HFFc6 (cell line): ENCODE measurements at regions not wholly inside any gene's neighbourhood (a gene's known extent, or its start where the extent isn't known, plus 50 kb on each side); places are given as distances from the start of the nearest gene placed in this dataset.
"Not testable (repeated sequence)": the region's sequence is repeated elsewhere in the genome, so short reads cannot be mapped to it uniquely, and the experiment has no call there.

Experiments
- DNase-seq: peaks from one replicate; pipeline ENCODE4 v3.0.0-alpha.2; 2018
- H3K27ac Mint-ChIP-seq: 2 replicates; pipeline ENCODE4 v1.8.0; 2020; ENCODE audit warnings: mild to moderate bottlenecking, mixed read lengths
- H3K27me3 Mint-ChIP-seq: 2 replicates; pipeline ENCODE4 v1.8.0; 2021; ENCODE audit warnings: mild to moderate bottlenecking, moderate library complexity, mixed read lengths; ENCODE audit not compliant: insufficient read depth
- H3K36me3 Mint-ChIP-seq: 2 replicates; pipeline ENCODE4 v1.8.0; 2021; ENCODE audit warnings: low read depth, mixed read lengths
- H3K4me1 Mint-ChIP-seq: 2 replicates; pipeline ENCODE4 v1.8.0; 2020; ENCODE audit warnings: low read depth, mixed read lengths
- H3K4me3 Mint-ChIP-seq: 2 replicates; pipeline ENCODE4 v1.8.0; 2020; ENCODE audit warnings: mild to moderate bottlenecking, moderate library complexity, mixed read lengths
- H3K9me3 Mint-ChIP-seq: 2 replicates; pipeline ENCODE4 v1.8.0; 2020; ENCODE audit warnings: mild to moderate bottlenecking, mixed read lengths
- CTCF ChIP-seq: fragments of 200-600 bp; sonication (generic); IDR thresholded peaks from 2 replicates; pipeline ENCODE4 v1.5.0; 2021; ENCODE audit warnings: antibody characterized with exemption, mild to moderate bottlenecking

GRCh38 chr7:76117306-76117991, 69.5 kb downstream of the MDH2 start:
- not testable (repeated sequence) for H3K36me3 Mint-ChIP-seq, H3K4me3 Mint-ChIP-seq, H3K4me1 Mint-ChIP-seq, H3K9me3 Mint-ChIP-seq, H3K27ac Mint-ChIP-seq, DNase-seq
- peaks cover 23% of the 10 kb centered on the region for H3K27me3 Mint-ChIP-seq

GRCh38 chr7:76118253-76119036, 70.5 kb downstream of the MDH2 start:
- H3K4me1 Mint-ChIP-seq, H3K9me3 Mint-ChIP-seq, DNase-seq, H3K36me3 Mint-ChIP-seq, H3K4me3 Mint-ChIP-seq, H3K27ac Mint-ChIP-seq: not testable (repeated sequence)
- peaks cover 21% of the 10 kb centered on the region for H3K27me3 Mint-ChIP-seq

GRCh38 chr7:76121044-76121443, 73.1 kb downstream of the MDH2 start:
- H3K4me1 Mint-ChIP-seq, result no peaks in the 10 kb centered on the region
- H3K27me3 Mint-ChIP-seq, result peaks cover 28% of the 10 kb centered on the region
- no peaks in the 10 kb centered on the region for H3K36me3 Mint-ChIP-seq
- DNase-seq, result no peak
- no peak for TF ChIP-seq CTCF
- no peak overlapping the region for H3K4me3 Mint-ChIP-seq
- H3K27ac Mint-ChIP-seq, result no peak overlapping the region
- H3K9me3 Mint-ChIP-seq, result no peaks in the 10 kb centered on the region

GRCh38 chr7:76122516-76123239, 74.8 kb downstream of the MDH2 start:
- no peak for DNase-seq
- Mint-ChIP-seq H3K27ac (no peak overlapping the region), H3K27me3 (peaks cover 33% of the 10 kb centered on the region), H3K36me3 (no peaks in the 10 kb centered on the region), H3K4me1 (no peaks in the 10 kb centered on the region), H3K4me3 (no peak overlapping the region), H3K9me3 (no peaks in the 10 kb centered on the region)
- TF ChIP-seq CTCF, result no peak

GRCh38 chr7:76123316-76123715, 75.4 kb downstream of the MDH2 start:
- no peak for DNase-seq
- Mint-ChIP-seq H3K9me3 (no peaks in the 10 kb centered on the region), H3K4me3 (no peak overlapping the region), H3K4me1 (no peaks in the 10 kb centered on the region), H3K27ac (no peak overlapping the region), H3K27me3 (peaks cover 32% of the 10 kb centered on the region), H3K36me3 (no peaks in the 10 kb centered on the region)
- no peak for TF ChIP-seq CTCF

GRCh38 chr7:76125560-76125959, 76.1 kb upstream of the SRRM3 start:
- H3K4me3 Mint-ChIP-seq, result no peak overlapping the region

More at GRCh38 chr7:76125560-76125959, 76.1 kb upstream of the SRRM3 start:
- TF ChIP-seq CTCF, result no peak
- no peaks in the 10 kb centered on the region for H3K36me3 Mint-ChIP-seq
- H3K27me3 Mint-ChIP-seq, result peaks cover 32% of the 10 kb centered on the region
- no peaks in the 10 kb centered on the region for H3K4me1 Mint-ChIP-seq
- DNase-seq, result no peak
- no peaks in the 10 kb centered on the region for H3K9me3 Mint-ChIP-seq
- H3K27ac Mint-ChIP-seq, result no peak overlapping the region
